ENCODE measurements at regions not wholly inside any gene's neighbourhood (a gene's known extent, or its start where the extent isn't known, plus 50 kb on each side); places are given as distances from the start of the nearest gene placed in this dataset.

- peaks cover 3% of the 10 kb centered on the region for H3K9me3 Mint-ChIP-seq (ENCODE audit: unreplicated experiment)
- TF ChIP-seq CTCF (IDR thresholded peaks at IDR 0.05; ENCODE audit: unreplicated experiment): no peak
- H3K36me3 Mint-ChIP-seq (ENCODE audit: low read depth, unreplicated experiment): no peaks in the 10 kb centered on the region
- H3K4me1 Mint-ChIP-seq (ENCODE audit: unreplicated experiment): no peaks in the 10 kb centered on the region
- no peaks in the 10 kb centered on the region for H3K27me3 Mint-ChIP-seq (ENCODE audit: unreplicated experiment)
- no peak for DNase-seq (ENCODE audit: low spot score)
- no peak overlapping the region for H3K4me3 Mint-ChIP-seq (ENCODE audit: unreplicated experiment)
- H3K27ac Mint-ChIP-seq (ENCODE audit: unreplicated experiment): no peak overlapping the region
These were observed 1069.0 kb downstream of the VRK1 start for GRCh38 chr14:97866195-97866594.

DNA sequence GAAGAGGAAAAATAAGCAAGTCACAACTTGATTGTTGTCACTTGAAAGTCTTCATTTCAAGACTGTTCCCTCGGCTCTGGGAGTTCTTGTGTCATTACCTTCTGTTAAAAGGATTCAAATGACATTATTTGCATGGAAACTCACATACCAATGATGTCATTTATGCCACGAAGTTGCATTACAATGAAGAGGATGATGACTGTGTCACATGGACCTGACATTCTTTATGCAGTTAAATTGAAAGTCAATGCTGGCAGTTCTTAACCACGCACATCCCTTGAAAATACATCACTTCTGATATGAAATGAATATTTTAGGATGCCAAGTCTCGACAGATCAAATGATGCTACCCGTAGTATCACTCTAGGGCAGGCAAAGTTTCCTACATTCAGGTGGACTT lies 1069.5 kb downstream of the VRK1 start:
- no peak for DNase-seq (ENCODE audit: low spot score)
- Mint-ChIP-seq H3K36me3 (ENCODE audit: low read depth, unreplicated experiment) (no peaks in the 10 kb centered on the region), H3K27ac (ENCODE audit: unreplicated experiment) (no peak overlapping the region), H3K4me3 (ENCODE audit: unreplicated experiment) (no peak overlapping the region), H3K4me1 (ENCODE audit: unreplicated experiment) (no peaks in the 10 kb centered on the region), H3K27me3 (ENCODE audit: unreplicated experiment) (no peaks in the 10 kb centered on the region), H3K9me3 (ENCODE audit: unreplicated experiment) (peaks cover 3% of the 10 kb centered on the region)
- TF ChIP-seq CTCF (IDR thresholded peaks at IDR 0.05; ENCODE audit: unreplicated experiment): no peak

GRCh38 chr14:97873291-97873690 lies 1076.1 kb downstream of the VRK1 start:
- H3K27me3 Mint-ChIP-seq (ENCODE audit: unreplicated experiment): peaks cover 1% of the 10 kb centered on the region

GRCh38 chr14:97874394-97874793 lies 1077.2 kb downstream of the VRK1 start:
- no peaks in the 10 kb centered on the region for H3K9me3 Mint-ChIP-seq (ENCODE audit: unreplicated experiment)
- H3K27me3 Mint-ChIP-seq (ENCODE audit: unreplicated experiment): peaks cover 1% of the 10 kb centered on the region
- H3K4me3 Mint-ChIP-seq (ENCODE audit: unreplicated experiment): no peak overlapping the region
- H3K36me3 Mint-ChIP-seq (ENCODE audit: low read depth, unreplicated experiment): no peaks in the 10 kb centered on the region
- no peak overlapping the region for H3K27ac Mint-ChIP-seq (ENCODE audit: unreplicated experiment)
- no peaks in the 10 kb centered on the region for H3K4me1 Mint-ChIP-seq (ENCODE audit: unreplicated experiment)
- TF ChIP-seq CTCF (IDR thresholded peaks at IDR 0.05; ENCODE audit: unreplicated experiment): no peak
- DNase-seq (ENCODE audit: low spot score): no peak

More at GRCh38 chr14:97873291-97873690, 1076.1 kb downstream of the VRK1 start:
- no peaks in the 10 kb centered on the region for H3K4me1 Mint-ChIP-seq (ENCODE audit: unreplicated experiment)
- TF ChIP-seq CTCF (IDR thresholded peaks at IDR 0.05; ENCODE audit: unreplicated experiment): no peak
- no peak overlapping the region for H3K27ac Mint-ChIP-seq (ENCODE audit: unreplicated experiment)
- DNase-seq (ENCODE audit: low spot score): no peak
- no peaks in the 10 kb centered on the region for H3K36me3 Mint-ChIP-seq (ENCODE audit: low read depth, unreplicated experiment)
- no peaks in the 10 kb centered on the region for H3K9me3 Mint-ChIP-seq (ENCODE audit: unreplicated experiment)
- H3K4me3 Mint-ChIP-seq (ENCODE audit: unreplicated experiment): no peak overlapping the region

GRCh38 chr14:97878206-97878605 lies 1081.0 kb downstream of the VRK1 start:
- no peak for TF ChIP-seq CTCF (IDR thresholded peaks at IDR 0.05; ENCODE audit: unreplicated experiment)
- H3K4me3 Mint-ChIP-seq (ENCODE audit: unreplicated experiment): no peak overlapping the region
- H3K4me1 Mint-ChIP-seq (ENCODE audit: unreplicated experiment): no peaks in the 10 kb centered on the region
- H3K27me3 Mint-ChIP-seq (ENCODE audit: unreplicated experiment): peaks cover 1% of the 10 kb centered on the region
- H3K9me3 Mint-ChIP-seq (ENCODE audit: unreplicated experiment): no peaks in the 10 kb centered on the region
- no peaks in the 10 kb centered on the region for H3K36me3 Mint-ChIP-seq (ENCODE audit: low read depth, unreplicated experiment)
- no peak overlapping the region for H3K27ac Mint-ChIP-seq (ENCODE audit: unreplicated experiment)
- no peak for DNase-seq (ENCODE audit: low spot score)
